H1 (cell line): ENCODE measurements at regions not wholly inside any gene's neighbourhood (a gene's known extent, or its start where the extent isn't known, plus 50 kb on each side); places are given as distances from the start of the nearest gene placed in this dataset.

Experiments used
- CTCF ChIA-PET: fragments of 300-600 bp; sonication (Branson Sonifier 250); formaldehyde crosslinking; loops from one replicate; lab custom pipeline; 2021; ENCODE audit not compliant: partially characterized antibody; lab: Charles Lee
- POLR2A ChIA-PET: fragments of 300-600 bp; sonication (Branson Sonifier 250); formaldehyde crosslinking; loops from one replicate; lab custom pipeline; 2021; ENCODE audit warnings: inconsistent platforms; ENCODE audit not compliant: partially characterized antibody; lab: Charles Lee
- DNase-seq, 2 experiments: peaks; one replicate each; pipeline versions ENCODE4 v3.0.0 to v3.0.0-alpha.2; 2010 to 2022; ENCODE audit warnings: low spot score in 2 of 2, low read depth in 1 of 2, mixed read lengths in 1 of 2
- FAIRE-seq: peaks from 2 replicates; lab custom pipeline; 2011; peaks lifted over from hg19 to GRCh38; lab: Jason Lieb, UNC
- H2AFZ ChIP-seq: 2 replicates; pipeline ENCODE4 v1.8.1; 2012; ENCODE audit warnings: low read length, inconsistent platforms
- H2AK5ac ChIP-seq: 2 replicates; pipeline ENCODE4 v1.6.1; 2013; ENCODE audit warnings: low read depth, low read length
- H2BK120ac ChIP-seq: replicated peaks from 2 replicates; pipeline ENCODE3; 2013; ENCODE audit warnings: low read depth, low read length, inconsistent platforms
- H2BK12ac ChIP-seq: 2 replicates; pipeline ENCODE4 v1.6.1; 2013; ENCODE audit warnings: low read depth, low read length
- H2BK15ac ChIP-seq: 2 replicates; pipeline ENCODE4 v1.6.1; 2013; ENCODE audit warnings: low read length
- H2BK20ac ChIP-seq: 2 replicates; pipeline ENCODE4 v1.6.1; 2013; ENCODE audit warnings: low read length
- H2BK5ac ChIP-seq: 2 replicates; pipeline ENCODE4 v1.6.1; 2013; ENCODE audit warnings: low read depth, low read length
- H3K14ac ChIP-seq: 2 replicates; pipeline ENCODE4 v1.6.1; 2013; ENCODE audit warnings: inconsistent platforms; ENCODE audit not compliant: insufficient read length
- H3K18ac ChIP-seq: 2 replicates; pipeline ENCODE4 v1.6.1; 2013; ENCODE audit warnings: low read length; ENCODE audit errors: extremely low read depth
- H3K23ac ChIP-seq: 2 replicates; pipeline ENCODE4 v1.6.1; 2013; ENCODE audit warnings: inconsistent platforms; ENCODE audit not compliant: insufficient read length
- H3K23me2 ChIP-seq: 2 replicates; pipeline ENCODE4 v1.6.1; 2013; ENCODE audit warnings: low read depth, low read length
- H3K27ac ChIP-seq: 2 replicates; pipeline ENCODE4 v1.6.1; 2011; ENCODE audit warnings: low read depth, low read length, inconsistent platforms
- H3K27me3 ChIP-seq, 4 experiments: replicated peaks in 1 of 4; 1 replicate in 1 of 4; 2 replicates in 3 of 4; pipeline versions ENCODE4 v1.6.1 to v1.8.1; 2011 to 2013; ENCODE audit warnings: low read length in 3 of 4, mild to moderate bottlenecking in 3 of 4, inconsistent platforms in 2 of 4, mixed read lengths in 2 of 4, moderate library complexity in 1 of 4; ENCODE audit not compliant: control insufficient read depth in 3 of 4, insufficient read depth in 3 of 4; ENCODE audit errors: extremely low read depth in 1 of 4
- H3K36me3 ChIP-seq, 4 experiments: 2 replicates each; pipeline versions ENCODE4 v1.6.1 to v1.8.1; 2011 to 2013; ENCODE audit warnings: mild to moderate bottlenecking in 4 of 4, low read length in 3 of 4, moderate library complexity in 2 of 4, control low read depth in 1 of 4, inconsistent platforms in 1 of 4; ENCODE audit not compliant: insufficient read depth in 4 of 4, control insufficient read depth in 2 of 4
- H3K4ac ChIP-seq: replicated peaks from 2 replicates; pipeline ENCODE3; 2013; ENCODE audit warnings: low read length, low read depth, mixed read lengths, inconsistent platforms; ENCODE audit not compliant: insufficient read length
- H3K4me1 ChIP-seq, 4 experiments: replicated peaks in 1 of 4; 1 replicate in 1 of 4; 2 replicates in 3 of 4; pipeline versions ENCODE4 v1.6.1 to v1.8.1; 2011 to 2013; ENCODE audit warnings: low read length in 3 of 4, inconsistent platforms in 2 of 4, mixed read lengths in 1 of 4; ENCODE audit not compliant: insufficient read depth in 4 of 4, control insufficient read depth in 3 of 4
- H3K4me2 ChIP-seq, 2 experiments: 2 replicates each; pipeline versions ENCODE4 v1.6.1 to v1.8.1; 2011 to 2013; ENCODE audit warnings: low read depth in 2 of 2, low read length in 2 of 2, control low read depth in 1 of 2, inconsistent platforms in 1 of 2, mild to moderate bottlenecking in 1 of 2; ENCODE audit not compliant: insufficient read depth in 1 of 2
- H3K4me3 ChIP-seq, 4 experiments: fragments of 200-600, 300-600 bp in 1 of 4; sonication (generic), shearing (Covaris generic), sonication (Bioruptor Twin) in 1 of 4; 2 replicates each; pipeline versions ENCODE4 v1.5.1 to v1.8.1; 2011 to 2016; ENCODE audit warnings: low read length in 4 of 4, low read depth in 3 of 4, control low read depth in 2 of 4, inconsistent platforms in 2 of 4, mild to moderate bottlenecking in 2 of 4, mixed read lengths in 1 of 4, moderate library complexity in 1 of 4; ENCODE audit not compliant: insufficient read depth in 2 of 4; ENCODE audit errors: extremely low read depth in 1 of 4
- H3K56ac ChIP-seq: replicated peaks from 2 replicates; pipeline ENCODE3; 2013; ENCODE audit warnings: low read depth, mild to moderate bottlenecking, mixed read lengths, low read length, inconsistent platforms; ENCODE audit not compliant: insufficient read length
- H3K79me1 ChIP-seq: 2 replicates; pipeline ENCODE4 v1.6.1; 2013; ENCODE audit warnings: low read depth, low read length, control low read depth
- H3K79me2 ChIP-seq, 2 experiments: 2 replicates each; pipeline versions ENCODE4 v1.6.1 to v1.8.1; 2012 to 2013; ENCODE audit warnings: low read length in 2 of 2, mild to moderate bottlenecking in 2 of 2, inconsistent platforms in 1 of 2; ENCODE audit not compliant: insufficient read depth in 2 of 2, control insufficient read depth in 1 of 2
- H3K9ac ChIP-seq, 4 experiments: replicated peaks in 1 of 4; 1 replicate in 1 of 4; 2 replicates in 3 of 4; pipeline versions ENCODE4 v1.6.1 to v1.8.1; 2011 to 2013; ENCODE audit warnings: low read depth in 3 of 4, low read length in 3 of 4, control low read depth in 2 of 4, mild to moderate bottlenecking in 2 of 4, moderate library complexity in 2 of 4, inconsistent platforms in 1 of 4; ENCODE audit errors: extremely low read depth in 1 of 4
- H3K9me3 ChIP-seq, 2 experiments: 2 replicates each; pipeline versions ENCODE4 v1.6.1 to v1.8.1; 2012 to 2013; ENCODE audit warnings: mild to moderate bottlenecking in 2 of 2, moderate library complexity in 2 of 2, control low read depth in 1 of 2, inconsistent platforms in 1 of 2, low read depth in 1 of 2, low read length in 1 of 2, mixed read lengths in 1 of 2; ENCODE audit not compliant: insufficient read depth in 2 of 2
- H4K20me1 ChIP-seq, 2 experiments: replicated peaks in 1 of 2; 2 replicates each; pipeline versions ENCODE3 to v1.8.1; 2011 to 2013; ENCODE audit warnings: inconsistent platforms in 2 of 2, low read length in 2 of 2, mild to moderate bottlenecking in 1 of 2; ENCODE audit not compliant: insufficient read depth in 2 of 2, control insufficient read depth in 1 of 2
- H4K5ac ChIP-seq: 2 replicates; pipeline ENCODE4 v1.6.1; 2013; ENCODE audit warnings: low read length, low read depth, mixed read lengths, inconsistent platforms; ENCODE audit not compliant: insufficient read length
- H4K8ac ChIP-seq: 2 replicates; pipeline ENCODE4 v1.8.0; 2013; ENCODE audit warnings: mild to moderate bottlenecking, moderate library complexity, low read length, inconsistent platforms; ENCODE audit not compliant: insufficient read depth; ENCODE audit errors: extremely low read depth
- H4K91ac ChIP-seq: replicated peaks from 2 replicates; pipeline ENCODE3; 2013; ENCODE audit warnings: low read length, mixed read lengths, inconsistent platforms; ENCODE audit not compliant: insufficient read length
- ASH2L ChIP-seq: fragments of 200-600, 300-600 bp; sonication (generic); IDR thresholded peaks from one replicate; pipeline ENCODE4 v1.7.1; 2017; ENCODE audit warnings: low read length
- ATF3 ChIP-seq: IDR thresholded peaks from 2 replicates; pipeline ENCODE4 v1.6.1; 2011; ENCODE audit warnings: low read depth, mild to moderate bottlenecking, low read length; ENCODE audit not compliant: insufficient read depth
- BACH1 ChIP-seq: IDR thresholded peaks from 2 replicates; pipeline ENCODE4 v1.6.1; 2012; ENCODE audit warnings: low read length, improper control_type of control experiment
- CTBP2 ChIP-seq: IDR thresholded peaks from 2 replicates; pipeline ENCODE4 v1.7.0; 2011; ENCODE audit warnings: borderline replicate concordance, mild to moderate bottlenecking, moderate library complexity, mixed read lengths, low read length; ENCODE audit not compliant: insufficient read depth, insufficient read length
- EZH2 ChIP-seq: fragments of 200-600 bp; sonication (generic); IDR thresholded peaks from 2 replicates; pipeline ENCODE4 v1.7.1; 2012; ENCODE audit warnings: low read depth, mild to moderate bottlenecking, moderate library complexity, low read length, inconsistent platforms; ENCODE audit not compliant: severe bottlenecking
- HDAC6 ChIP-seq: IDR thresholded peaks from one replicate; pipeline ENCODE4 v1.7.1; 2012; ENCODE audit warnings: low read depth, mild to moderate bottlenecking, inconsistent platforms, low read length, moderate library complexity
- NANOG ChIP-seq: IDR thresholded peaks from 2 replicates; pipeline ENCODE4 v1.6.1; 2011; ENCODE audit warnings: low read length, low read depth, mild to moderate bottlenecking, inconsistent platforms; ENCODE audit not compliant: insufficient read depth, poor library complexity, severe bottlenecking
- POLR2A ChIP-seq, 2 experiments: IDR thresholded peaks; 1 replicate in 1 of 2; 2 replicates in 1 of 2; pipeline ENCODE4 v1.6.1; 2011; ENCODE audit warnings: low read depth in 2 of 2, low read length in 2 of 2, mild to moderate bottlenecking in 2 of 2; ENCODE audit errors: control extremely low read depth in 1 of 2
- RBBP5 ChIP-seq: IDR thresholded peaks from 2 replicates; pipeline ENCODE4 v1.7.1; 2012; ENCODE audit warnings: low read depth, mild to moderate bottlenecking, inconsistent platforms, low read length, moderate library complexity, borderline replicate concordance
- RXRA ChIP-seq: IDR thresholded peaks from 2 replicates; pipeline ENCODE4 v1.6.1; 2011; ENCODE audit warnings: low read depth, mild to moderate bottlenecking, low read length, moderate library complexity; ENCODE audit not compliant: insufficient read depth
- TAF1 ChIP-seq: IDR thresholded peaks from 2 replicates; pipeline ENCODE4 v1.6.1; 2011; ENCODE audit warnings: mild to moderate bottlenecking, low read depth, low read length
- TCF12 ChIP-seq: IDR thresholded peaks from 2 replicates; pipeline ENCODE4 v1.6.1; 2011; ENCODE audit warnings: low read depth, mild to moderate bottlenecking, low read length
- WGBS, 2 experiments: shearing (Covaris generic) in 1 of 2; methylation state at CpG; one replicate each; pipeline versions ENCODE4 v1.1.6 to v1.1.7; 2013 to 2015; ENCODE audit warnings: low lambda C conversion rate in 2 of 2, mixed read lengths in 2 of 2, inconsistent platforms in 1 of 2, low coverage in 1 of 2, missing lambda C conversion rate in 1 of 2; ENCODE audit not compliant: insufficient replicate concordance in 2 of 2, insufficient coverage in 1 of 2, insufficient read length in 1 of 2; ENCODE audit errors: extremely low coverage in 1 of 2, missing lambda C conversion rate in 1 of 2; 5-methylcytosine and 5-hydroxymethylcytosine counted together

GRCh38 chr13:78430166-78430791 lies 173.1 kb downstream of the POU4F1 start:
- peak overlapping the region; percentile 41 for H4K5ac ChIP-seq
- no peaks in the 10 kb centered on the region for H3K79me1 ChIP-seq
- no peak overlapping the region for H3K56ac ChIP-seq
- H2AFZ ChIP-seq = peak overlapping the region; percentile 95
- H2BK120ac ChIP-seq = no peak overlapping the region
- FAIRE-seq (peak; percentile 57), DNase-seq (peak in 1 of 2 experiments; percentile 53)
- no peak overlapping the region for H2BK15ac ChIP-seq
- no peak overlapping the region for H3K9ac ChIP-seq
- no peaks in the 10 kb centered on the region for H3K23me2 ChIP-seq
- no peak overlapping the region for H4K91ac ChIP-seq
- H3K4me3 ChIP-seq = peak overlapping the region in 1 of 4 experiments; percentile 28; a peak in 3 of 8 replicates
- H2AK5ac ChIP-seq = no peak overlapping the region
- peaks cover 0 to 11% (median 5%) of the 10 kb centered on the region in 4 experiments; a peak in 6 of 7 replicates for H3K4me1 ChIP-seq
- H3K27me3 ChIP-seq = no peaks in the 10 kb centered on the region
- no peaks in the 10 kb centered on the region for H3K36me3 ChIP-seq
- peak overlapping the region; percentile 23; the same call in 1 of the 2 replicates for H2BK20ac ChIP-seq
- 0 out of 2 replicates have a peak overlapping the region, but pooled peaks have one; percentile 62 for H3K18ac ChIP-seq
- no peaks in the 10 kb centered on the region for H3K79me2 ChIP-seq
- no peak overlapping the region for H3K4ac ChIP-seq
- no peak overlapping the region for H3K14ac ChIP-seq
- H2BK12ac ChIP-seq = 0 out of 2 replicates have a peak overlapping the region, but pooled peaks have one; percentile 7
- peak overlapping the region; percentile 45 to 58 for H3K4me2 ChIP-seq
- no peak overlapping the region for H4K8ac ChIP-seq
- H3K9me3 ChIP-seq = no peaks in the 10 kb centered on the region
- H3K27ac ChIP-seq = no peak overlapping the region; the same call in 1 of the 2 replicates
- WGBS, 2 experiments = 58% methylated on average over 13 of the region's 13 CpGs; no CpG with 5 or more reads in 1 of the 2 experiments
- no peak overlapping the region for H3K23ac ChIP-seq
- ChIA-PET POLR2A (interaction anchor here (0.8 to 1.0 kb wide), 2 partner anchors 19 to 36 kb away, joined by 3 read pairs; no protein-coding TSS in a partner anchor), CTCF (interaction anchor here (0.6 to 2.0 kb wide), 3 partner anchors 8 to 189 kb away, joined by 3 to 6 read pairs (median 3); no protein-coding TSS in a partner anchor)
- no peaks in the 10 kb centered on the region for H4K20me1 ChIP-seq
- peak overlapping the region; percentile 61; the same call in 1 of the 2 replicates for H2BK5ac ChIP-seq
- TF ChIP-seq RBBP5 (0 out of 2 replicates have a peak, but pooled peaks have one; percentile 61), POLR2A (IDR thresholded peaks at IDR 0.05; ENCODE audit: control extremely low read depth in 1 of 2, low read depth in 2 of 2, low read length in 2 of 2) (no peak), ASH2L (peak; percentile 79), HDAC6 (no peak), RXRA (no peak), EZH2 (no peak), BACH1 (no peak), NANOG (no peak), TAF1 (no peak), ATF3 (no peak), CTBP2 (no peak), TCF12 (no peak)
